GM11168 (cell line): ENCODE measurements at regions not wholly inside any gene's neighbourhood (a gene's known extent, or its start where the extent isn't known, plus 50 kb on each side); places are given as distances from the start of the nearest gene placed in this dataset.
"Not testable (repeated sequence)": the region's sequence is repeated elsewhere in the genome, so short reads cannot be mapped to it uniquely, and the experiment has no call there.

Experiments
- in situ Hi-C: fragments of 300-500 bp; cut with MboI; formaldehyde crosslinking; loops from one replicate; pipeline ENCODE4 v1.12.0; 2022; ENCODE audit warnings: low sequenced_read_pairs; ENCODE audit not compliant: unreplicated experiment

GRCh38 chr2:11068079-11068741 lies 87.1 kb upstream of the SLC66A3 start:
- in situ Hi-C loops = loop anchor here (10.0 kb wide), 1 partner anchor 57 kb away; no protein-coding TSS in a partner anchor

- in situ Hi-C loops = loop anchor here (10.0 kb wide), 1 partner anchor 56 kb away; no protein-coding TSS in a partner anchor
Measured at GRCh38 chr2:11068856-11069526, 86.3 kb upstream of the SLC66A3 start.

- in situ Hi-C loops = loop anchor here (10.0 kb wide), 1 partner anchor 55 kb away; no protein-coding TSS in a partner anchor
Measured at GRCh38 chr2:11069566-11070185, 85.6 kb upstream of the SLC66A3 start.

- in situ Hi-C loops = no loop called here
Measured at GRCh38 chr2:11071211-11071610, 84.1 kb upstream of the SLC66A3 start.

- in situ Hi-C loops = no loop called here
Measured at GRCh38 chr2:11071939-11072338, 83.3 kb upstream of the SLC66A3 start.

- in situ Hi-C loops = no loop called here
Measured at GRCh38 chr2:11072550-11072949, 82.7 kb upstream of the SLC66A3 start.

- in situ Hi-C loops = no loop called here
Measured at GRCh38 chr2:11073251-11073650, 82.0 kb upstream of the SLC66A3 start.

GRCh38 chr2:11073776-11074175 lies 81.5 kb upstream of the SLC66A3 start:
- in situ Hi-C loops = no loop called here

- in situ Hi-C loops = no loop called here
Measured at GRCh38 chr2:11074246-11074820, 80.9 kb upstream of the SLC66A3 start.

- in situ Hi-C loops = no loop called here
Measured at GRCh38 chr2:11075221-11075620, 80.0 kb upstream of the SLC66A3 start.

- in situ Hi-C loops = no loop called here
Measured at GRCh38 chr2:11077411-11077810, 77.9 kb upstream of the SLC66A3 start.

- in situ Hi-C loops = no loop called here
Measured at GRCh38 chr2:11079136-11079824, 76.0 kb upstream of the SLC66A3 start.

- in situ Hi-C loops = no loop called here
Measured at GRCh38 chr2:11080253-11081115, 74.8 kb upstream of the SLC66A3 start.

- in situ Hi-C loops = no loop called here
Measured at GRCh38 chr2:11082880-11083279, 72.4 kb upstream of the SLC66A3 start.

- in situ Hi-C loops = not testable (repeated sequence)
Measured at GRCh38 chr2:11088821-11089220, 66.4 kb upstream of the SLC66A3 start.

GRCh38 chr2:11090187-11090586 lies 65.1 kb upstream of the SLC66A3 start:
- in situ Hi-C loops = no loop called here

- in situ Hi-C loops = no loop called here
Measured at GRCh38 chr2:11092701-11093335, 62.4 kb upstream of the SLC66A3 start.

- in situ Hi-C loops = no loop called here
Measured at GRCh38 chr2:11093467-11093866, 61.8 kb upstream of the SLC66A3 start.
